ENCODE measurements at regions not wholly inside any gene's neighbourhood (a gene's known extent, or its start where the extent isn't known, plus 50 kb on each side); places are given as distances from the start of the nearest gene placed in this dataset.
"Not testable (repeated sequence)": the region's sequence is repeated elsewhere in the genome, so short reads cannot be mapped to it uniquely, and the experiment has no call there.

DNA sequence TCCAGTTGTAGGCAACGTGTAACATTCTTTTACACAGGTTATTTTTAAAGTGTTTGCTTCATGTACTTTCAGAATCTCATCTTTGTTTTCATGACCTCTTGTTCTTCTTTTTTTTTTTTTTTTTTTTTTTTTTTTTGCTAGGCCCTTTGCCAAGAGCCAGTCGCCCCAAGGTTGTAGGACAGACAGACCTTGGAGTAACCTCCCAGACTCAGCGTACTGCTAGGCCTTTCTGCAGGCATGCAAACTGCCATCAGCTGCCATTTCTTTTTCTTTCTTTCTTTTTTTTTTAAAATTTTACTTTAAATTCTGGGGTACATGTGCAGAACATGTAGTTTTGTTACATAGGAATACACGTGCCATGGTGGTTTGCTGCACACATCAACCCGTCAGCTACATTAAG, 452.3 kb upstream of the MDGA2 start:
- H3K9me3 Mint-ChIP-seq: peaks cover 7% of the 10 kb centered on the region
- H3K27me3 Mint-ChIP-seq: no peaks in the 10 kb centered on the region
- H3K4me3 Mint-ChIP-seq: no peak overlapping the region
- no peak for ATAC-seq (replicated peaks)
- H3K4me1 Mint-ChIP-seq: no peaks in the 10 kb centered on the region
- no peak overlapping the region for H3K27ac Mint-ChIP-seq
- H3K36me3 Mint-ChIP-seq (ENCODE audit: low read depth): no peaks in the 10 kb centered on the region

DNA sequence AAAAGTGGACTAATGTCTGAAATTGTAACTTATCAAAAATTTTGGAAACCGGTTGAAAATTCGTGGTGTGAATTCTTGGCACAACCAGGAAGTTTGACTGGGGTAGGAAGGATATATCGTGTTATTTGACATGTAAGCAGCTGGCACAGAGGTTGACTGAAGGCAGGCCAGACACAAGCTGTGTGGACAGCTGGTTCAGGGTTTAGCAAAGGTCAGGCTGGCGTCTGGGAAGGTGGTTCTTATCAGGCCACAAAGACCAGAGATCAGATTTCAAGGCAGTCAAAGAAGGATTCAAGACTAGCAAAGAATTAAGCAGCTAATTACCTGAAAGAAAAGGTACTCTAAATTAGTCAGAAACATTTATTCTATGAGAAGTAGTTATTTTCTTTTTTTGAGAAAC, 450.2 kb upstream of the MDGA2 start:
- H3K27me3 Mint-ChIP-seq: no peaks in the 10 kb centered on the region
- ATAC-seq (replicated peaks): no peak
- H3K4me3 Mint-ChIP-seq: no peak overlapping the region
- no peaks in the 10 kb centered on the region for H3K36me3 Mint-ChIP-seq (ENCODE audit: low read depth)
- H3K4me1 Mint-ChIP-seq: no peaks in the 10 kb centered on the region
- peaks cover 7% of the 10 kb centered on the region for H3K9me3 Mint-ChIP-seq
- H3K27ac Mint-ChIP-seq: no peak overlapping the region

DNA sequence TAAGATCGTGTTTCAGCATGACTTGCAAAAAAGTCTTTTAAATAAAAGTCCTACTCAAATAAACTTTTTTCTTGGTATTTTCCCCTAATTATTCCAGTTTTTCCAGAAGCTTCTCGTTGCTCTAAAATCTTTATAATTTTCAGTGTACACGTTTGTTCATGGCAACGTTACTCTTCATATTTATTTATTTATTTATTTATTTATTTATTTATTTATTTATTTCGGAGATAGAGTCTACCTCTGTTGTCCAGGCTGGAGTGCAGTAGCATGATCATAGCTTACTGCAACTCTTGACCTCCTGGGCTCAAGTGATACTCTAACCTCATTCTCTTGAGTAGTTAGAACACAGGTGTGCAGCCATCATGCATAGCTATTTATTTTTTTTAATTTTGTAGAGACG, 438.3 kb upstream of the MDGA2 start:
- Mint-ChIP-seq H3K36me3 (ENCODE audit: low read depth) (no peaks in the 10 kb centered on the region), H3K9me3 (peaks cover 13% of the 10 kb centered on the region), H3K27ac (no peak overlapping the region), H3K27me3 (no peaks in the 10 kb centered on the region), H3K4me1 (no peaks in the 10 kb centered on the region), H3K4me3 (no peak overlapping the region)
- no peak for ATAC-seq (replicated peaks)

DNA sequence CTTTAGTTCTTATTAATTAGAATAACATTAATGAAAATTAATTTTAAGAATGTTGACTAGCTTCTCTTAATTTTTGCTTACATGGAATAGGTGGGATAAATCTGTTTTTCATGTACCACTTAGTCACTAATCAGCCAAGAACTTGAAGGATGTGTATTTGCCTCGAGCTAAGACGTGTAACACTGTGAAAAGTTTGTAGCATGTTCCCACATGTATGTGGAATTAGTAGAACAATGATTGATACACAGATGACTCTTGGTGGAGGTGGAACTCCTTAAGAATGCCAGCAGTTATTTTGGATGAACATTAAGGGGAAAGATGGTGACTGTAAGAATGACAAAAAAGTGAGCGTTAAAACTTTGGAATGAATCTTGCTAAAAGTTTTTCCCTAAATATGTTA, 435.7 kb upstream of the MDGA2 start:
- Mint-ChIP-seq H3K27me3 (no peaks in the 10 kb centered on the region), H3K27ac (no peak overlapping the region), H3K36me3 (ENCODE audit: low read depth) (no peaks in the 10 kb centered on the region), H3K4me1 (no peaks in the 10 kb centered on the region), H3K9me3 (peaks cover 10% of the 10 kb centered on the region), H3K4me3 (no peak overlapping the region)
- no peak for ATAC-seq (replicated peaks)

DNA sequence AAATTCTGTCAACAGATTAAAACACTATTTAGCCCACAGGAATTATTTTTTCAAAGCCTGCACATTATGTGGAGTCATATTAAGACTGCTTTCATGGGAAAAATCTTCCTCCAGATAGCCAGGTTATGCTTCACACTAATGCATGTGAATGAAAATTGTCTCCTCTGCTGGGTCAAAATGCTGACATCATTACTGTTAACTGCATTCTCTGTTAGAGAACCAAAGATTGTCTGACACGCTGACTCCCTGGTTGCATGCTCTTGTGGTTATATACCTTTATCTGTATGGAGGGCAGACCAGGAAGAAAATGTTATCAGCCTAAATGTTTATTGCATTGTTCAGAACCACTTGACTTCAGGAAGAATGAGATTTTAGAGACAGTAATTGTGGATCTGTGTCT, 432.2 kb upstream of the MDGA2 start:
- Mint-ChIP-seq H3K36me3 (ENCODE audit: low read depth) (no peaks in the 10 kb centered on the region), H3K4me1 (no peaks in the 10 kb centered on the region), H3K27me3 (no peaks in the 10 kb centered on the region), H3K27ac (no peak overlapping the region), H3K4me3 (no peak overlapping the region), H3K9me3 (peaks cover 17% of the 10 kb centered on the region)
- ATAC-seq (replicated peaks): no peak

DNA sequence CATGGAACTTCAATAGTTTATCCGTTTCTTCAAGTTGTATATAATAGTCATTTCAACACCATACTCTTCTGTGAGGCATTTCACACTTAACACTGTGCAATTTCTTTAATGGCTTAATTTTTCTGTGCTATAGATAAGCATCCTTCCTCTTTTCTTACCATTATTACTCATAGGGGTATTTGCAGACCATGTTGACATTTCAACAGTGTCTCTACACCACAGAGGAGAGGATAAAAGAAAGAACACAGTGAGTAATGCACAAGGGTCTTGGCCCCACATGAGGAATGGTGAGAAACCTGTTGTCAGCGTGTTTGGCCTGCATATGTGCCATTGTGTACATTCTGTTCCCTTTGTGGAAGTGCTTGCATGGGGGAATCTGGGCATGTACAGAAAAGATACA, 421.5 kb upstream of the MDGA2 start:
- no peak for ATAC-seq (replicated peaks)
- H3K27ac Mint-ChIP-seq: no peak overlapping the region
- no peaks in the 10 kb centered on the region for H3K36me3 Mint-ChIP-seq (ENCODE audit: low read depth)
- H3K4me3 Mint-ChIP-seq: no peak overlapping the region
- H3K9me3 Mint-ChIP-seq: peaks cover 11% of the 10 kb centered on the region
- no peaks in the 10 kb centered on the region for H3K27me3 Mint-ChIP-seq
- no peaks in the 10 kb centered on the region for H3K4me1 Mint-ChIP-seq

DNA sequence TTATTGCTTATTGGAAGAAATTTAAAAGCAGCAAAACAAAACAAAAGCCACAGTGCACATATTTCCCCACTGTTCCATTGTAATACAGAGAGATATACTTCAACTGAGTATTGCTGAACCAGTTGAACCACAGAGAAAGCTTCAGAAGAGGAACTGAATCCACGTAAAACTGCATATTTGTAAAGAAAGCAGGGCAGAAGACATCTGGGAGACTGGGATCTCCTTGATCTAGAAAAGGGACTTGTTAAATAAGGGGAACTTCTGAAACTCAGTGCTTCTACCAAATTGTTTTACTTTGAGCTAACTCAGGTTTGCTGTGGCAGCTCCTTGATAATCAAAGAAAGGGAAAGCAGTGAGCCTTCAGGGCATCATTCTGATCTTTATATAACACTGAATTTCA, 411.1 kb upstream of the MDGA2 start:
- Mint-ChIP-seq H3K27me3 (no peaks in the 10 kb centered on the region), H3K4me3 (no peak overlapping the region), H3K36me3 (ENCODE audit: low read depth) (no peaks in the 10 kb centered on the region), H3K27ac (no peak overlapping the region), H3K9me3 (peaks cover 22% of the 10 kb centered on the region), H3K4me1 (no peaks in the 10 kb centered on the region)
- no peak for ATAC-seq (replicated peaks)

DNA sequence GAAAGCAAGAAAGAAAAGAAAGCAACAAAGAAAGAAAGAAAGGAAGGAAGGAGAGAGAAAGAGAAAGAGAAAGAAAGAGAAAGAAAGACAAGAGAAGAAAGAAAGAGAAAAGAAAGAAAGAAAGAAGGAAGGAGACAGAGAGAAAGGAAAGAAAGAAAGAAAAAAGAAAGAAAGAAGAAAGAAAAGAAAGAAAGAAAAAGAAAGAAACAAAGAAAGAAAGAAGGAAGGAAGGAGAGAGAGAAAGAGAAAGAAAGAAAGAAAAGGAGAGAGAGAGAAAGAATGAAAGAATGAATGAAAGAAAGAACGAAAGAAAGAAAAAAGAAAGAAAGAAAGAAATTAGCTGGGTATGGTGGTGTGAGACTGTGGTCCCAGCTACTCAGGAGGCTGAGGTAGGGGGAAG, 400.1 kb upstream of the MDGA2 start:
- peaks cover 22% of the 10 kb centered on the region for H3K9me3 Mint-ChIP-seq
- no peaks in the 10 kb centered on the region for H3K4me1 Mint-ChIP-seq
- H3K27me3 Mint-ChIP-seq: no peaks in the 10 kb centered on the region
- no peak overlapping the region for H3K4me3 Mint-ChIP-seq
- ATAC-seq (replicated peaks): no peak
- H3K27ac Mint-ChIP-seq: no peak overlapping the region
- H3K36me3 Mint-ChIP-seq (ENCODE audit: low read depth): no peaks in the 10 kb centered on the region

DNA sequence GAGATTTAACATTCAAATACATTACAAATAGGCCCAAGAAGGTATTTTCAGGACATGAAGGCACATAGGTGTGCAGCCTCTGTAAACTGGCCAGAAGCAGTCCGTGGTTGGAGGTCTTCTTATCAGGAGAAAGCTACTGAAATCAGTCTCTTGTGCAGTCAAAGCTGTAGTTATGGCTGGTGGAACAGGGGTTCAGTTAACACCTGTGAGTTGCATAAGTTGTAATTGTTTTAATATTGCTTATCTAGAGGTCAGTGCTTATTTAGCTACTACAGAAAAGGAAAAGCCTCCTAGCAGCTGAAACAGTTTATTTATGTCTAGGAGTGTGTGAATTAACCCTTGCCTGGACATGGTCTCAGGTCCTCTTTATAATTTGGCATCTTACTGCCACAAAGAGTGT, 377.6 kb upstream of the MDGA2 start:
- no peak overlapping the region for H3K4me3 Mint-ChIP-seq
- no peaks in the 10 kb centered on the region for H3K27me3 Mint-ChIP-seq
- no peak for ATAC-seq (replicated peaks)
- no peak overlapping the region for H3K27ac Mint-ChIP-seq
- H3K9me3 Mint-ChIP-seq: peaks cover 8% of the 10 kb centered on the region
- no peaks in the 10 kb centered on the region for H3K36me3 Mint-ChIP-seq (ENCODE audit: low read depth)
- H3K4me1 Mint-ChIP-seq: no peaks in the 10 kb centered on the region

DNA sequence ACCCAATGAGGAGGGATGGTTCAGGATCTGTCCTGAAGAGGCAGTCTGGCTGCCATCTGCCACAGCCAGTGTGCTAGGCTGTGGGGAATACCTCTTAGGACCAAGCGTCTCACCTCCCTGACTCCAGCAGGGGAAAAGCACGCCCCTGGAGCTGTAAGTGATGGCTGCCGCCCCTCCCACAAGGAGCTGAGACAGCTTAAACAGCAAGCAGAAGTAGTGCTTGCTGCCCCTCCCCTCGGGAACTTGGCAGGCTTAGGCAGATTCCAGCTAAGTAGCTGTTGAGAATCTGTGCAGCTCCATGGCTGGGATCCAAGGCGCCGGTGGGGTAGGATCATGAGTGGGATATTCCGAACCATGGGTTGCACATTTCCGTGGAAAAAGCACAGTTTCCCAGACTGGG, 360.4 kb upstream of the MDGA2 start:
- Mint-ChIP-seq H3K36me3 (ENCODE audit: low read depth) (no peaks in the 10 kb centered on the region), H3K9me3 (peaks cover 36% of the 10 kb centered on the region)

DNA sequence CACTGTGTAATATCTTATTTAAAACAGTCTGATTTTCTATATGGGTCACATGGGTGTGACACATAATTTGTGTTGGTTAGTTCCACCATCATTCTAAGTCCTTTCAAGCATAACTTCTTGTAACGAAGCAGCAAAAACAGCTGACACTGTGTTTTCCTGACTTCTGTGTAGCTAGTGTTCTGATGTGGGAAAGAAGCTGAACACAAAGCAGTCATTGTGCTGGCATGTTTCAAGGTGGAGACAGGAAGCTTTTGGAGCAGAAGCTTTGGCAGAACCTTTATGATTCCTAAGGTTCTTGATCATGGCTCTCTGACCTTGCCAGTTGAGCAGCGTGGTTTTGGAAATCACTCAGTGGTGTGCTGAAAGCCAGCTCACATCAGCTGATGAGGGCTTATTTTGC, 351.7 kb upstream of the MDGA2 start:
- Mint-ChIP-seq H3K27me3 (no peaks in the 10 kb centered on the region), H3K4me1 (no peaks in the 10 kb centered on the region), H3K4me3 (no peak overlapping the region), H3K36me3 (ENCODE audit: low read depth) (no peaks in the 10 kb centered on the region), H3K9me3 (peaks cover 9% of the 10 kb centered on the region), H3K27ac (no peak overlapping the region)
- no peak for ATAC-seq (replicated peaks)

More for the DNA sequence above, 360.4 kb upstream of the MDGA2 start:
- ATAC-seq (replicated peaks): no peak
- Mint-ChIP-seq H3K4me1 (no peaks in the 10 kb centered on the region), H3K27me3 (no peaks in the 10 kb centered on the region), H3K27ac (no peak overlapping the region), H3K4me3 (no peak overlapping the region)

DNA sequence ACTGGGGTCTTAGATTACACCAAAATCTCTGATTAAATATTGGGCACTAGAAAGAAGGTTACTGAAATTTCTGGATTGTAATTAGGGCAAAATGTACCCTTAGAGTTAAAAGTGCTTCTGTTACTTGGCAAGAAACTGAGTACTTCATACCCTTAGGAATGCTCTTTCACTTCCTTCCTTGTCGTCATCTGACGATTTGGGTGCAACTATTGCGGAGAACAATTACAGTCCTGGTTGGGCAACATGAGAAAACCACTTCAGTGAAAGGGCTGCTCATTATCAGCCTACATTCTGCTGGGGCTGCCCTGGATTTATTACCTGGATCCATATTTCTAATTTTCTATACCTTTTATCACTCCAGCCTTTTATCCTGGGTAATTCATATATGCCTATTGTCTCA, 348.5 kb upstream of the MDGA2 start:
- H3K4me3 Mint-ChIP-seq: no peak overlapping the region
- H3K27ac Mint-ChIP-seq: no peak overlapping the region
- no peaks in the 10 kb centered on the region for H3K27me3 Mint-ChIP-seq
- peaks cover 9% of the 10 kb centered on the region for H3K9me3 Mint-ChIP-seq
- no peak for ATAC-seq (replicated peaks)
- no peaks in the 10 kb centered on the region for H3K36me3 Mint-ChIP-seq (ENCODE audit: low read depth)
- no peaks in the 10 kb centered on the region for H3K4me1 Mint-ChIP-seq

DNA sequence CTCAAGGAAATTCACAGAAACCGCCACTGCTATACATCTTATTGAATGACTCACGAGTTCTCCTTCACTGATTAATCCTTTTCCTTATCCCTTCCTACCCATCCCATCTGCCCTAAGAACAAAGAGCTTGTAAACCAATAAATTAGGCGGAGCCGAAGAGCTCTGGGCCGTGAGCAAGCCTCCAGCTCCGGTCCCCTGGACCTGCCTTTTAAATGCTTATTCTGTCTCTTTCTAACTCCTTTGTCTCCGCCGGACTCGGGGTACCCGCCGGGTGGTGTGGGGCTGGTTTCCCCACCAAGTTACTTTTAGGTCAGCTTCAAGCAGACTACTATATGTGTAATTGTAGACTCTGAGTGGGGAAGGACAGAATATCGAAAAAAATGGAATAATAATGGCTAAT, 336.1 kb upstream of the MDGA2 start:
- H3K36me3 Mint-ChIP-seq (ENCODE audit: low read depth); H3K4me1 Mint-ChIP-seq; H3K27ac Mint-ChIP-seq; H3K4me3 Mint-ChIP-seq; ATAC-seq (replicated peaks); H3K9me3 Mint-ChIP-seq; H3K27me3 Mint-ChIP-seq: not testable (repeated sequence)

DNA sequence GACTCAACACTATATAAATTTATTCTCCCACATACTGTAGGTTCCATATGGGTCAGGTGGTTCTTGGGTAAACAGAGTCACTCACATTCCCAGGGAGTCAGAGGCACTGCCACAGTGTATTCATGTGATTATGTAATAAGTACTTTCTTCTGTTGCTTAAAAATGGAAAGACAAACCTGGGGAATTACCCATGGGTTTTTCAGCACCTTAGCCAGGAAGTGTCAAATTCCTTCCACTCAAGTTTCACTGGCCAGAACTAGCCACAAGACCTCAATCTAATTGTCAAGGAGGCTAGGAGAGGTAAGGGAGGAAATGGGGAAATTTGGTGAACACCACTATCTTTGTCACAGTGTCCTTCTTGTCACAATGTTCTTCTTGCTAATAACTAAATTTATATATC, 333.2 kb upstream of the MDGA2 start:
- H3K4me1 Mint-ChIP-seq: no peaks in the 10 kb centered on the region
- H3K27ac Mint-ChIP-seq: no peak overlapping the region
- H3K9me3 Mint-ChIP-seq: peaks cover 7% of the 10 kb centered on the region
- ATAC-seq (replicated peaks): no peak
- no peaks in the 10 kb centered on the region for H3K27me3 Mint-ChIP-seq
- no peaks in the 10 kb centered on the region for H3K36me3 Mint-ChIP-seq (ENCODE audit: low read depth)
- no peak overlapping the region for H3K4me3 Mint-ChIP-seq

DNA sequence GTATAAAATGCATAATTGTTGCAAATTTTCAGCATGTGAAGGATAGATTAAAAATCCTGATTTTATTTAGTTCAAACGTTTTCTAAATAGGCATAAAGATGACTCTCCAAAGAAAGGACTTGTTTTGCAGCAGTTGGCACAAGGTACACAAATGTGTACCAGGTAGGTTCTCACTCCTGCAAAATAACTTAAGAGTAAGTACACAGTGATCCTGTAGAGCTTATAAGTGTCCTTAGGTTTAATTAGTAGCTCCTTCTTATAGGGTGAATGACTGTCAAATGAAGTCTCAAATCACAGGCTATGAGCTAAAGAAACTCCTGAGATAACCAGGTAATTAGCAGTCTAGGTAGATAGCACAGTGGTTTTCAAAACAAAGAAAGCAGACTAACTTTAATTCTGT, 330.6 kb upstream of the MDGA2 start:
- Mint-ChIP-seq H3K27me3 (no peaks in the 10 kb centered on the region), H3K36me3 (ENCODE audit: low read depth) (no peaks in the 10 kb centered on the region), H3K27ac (no peak overlapping the region), H3K9me3 (peaks cover 11% of the 10 kb centered on the region), H3K4me1 (no peaks in the 10 kb centered on the region), H3K4me3 (no peak overlapping the region)
- ATAC-seq (replicated peaks): no peak

DNA sequence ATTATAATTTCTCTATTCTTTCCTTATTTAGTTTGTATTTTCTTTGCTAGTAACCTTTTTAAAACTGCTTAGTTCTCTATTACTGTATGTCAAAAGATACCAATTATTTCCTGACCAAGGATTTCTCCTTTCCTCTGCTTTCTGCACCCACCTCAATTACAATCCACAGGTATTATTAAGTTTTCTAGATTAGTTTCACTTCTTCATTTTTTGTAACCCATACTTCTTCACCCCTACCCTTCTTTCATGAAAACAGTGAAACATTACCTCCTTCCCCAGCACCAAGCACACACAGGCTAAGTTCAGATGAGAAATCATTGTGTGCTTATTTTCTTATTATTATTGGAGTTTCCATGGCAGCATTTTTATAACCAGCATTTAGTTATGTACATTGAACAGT, 318.5 kb upstream of the MDGA2 start:
- no peaks in the 10 kb centered on the region for H3K36me3 Mint-ChIP-seq (ENCODE audit: low read depth)
- no peaks in the 10 kb centered on the region for H3K4me1 Mint-ChIP-seq
- H3K27me3 Mint-ChIP-seq: no peaks in the 10 kb centered on the region
- peaks cover 14% of the 10 kb centered on the region for H3K9me3 Mint-ChIP-seq
- H3K4me3 Mint-ChIP-seq: no peak overlapping the region
- H3K27ac Mint-ChIP-seq: no peak overlapping the region
- no peak for ATAC-seq (replicated peaks)

Measured in activated T-helper 17 cell treated with anti-CD3 and anti-CD28 coated beads, Interleukin-2, amount 50 U/mL, for 72 hours (primary cell).